GM10248 (cell line): ENCODE measurements at regions not wholly inside any gene's neighbourhood (a gene's known extent, or its start where the extent isn't known, plus 50 kb on each side); places are given as distances from the start of the nearest gene placed in this dataset.

Experiments
- CTCF ChIA-PET: fragments of 300-600 bp; sonication (Branson Sonifier 250); formaldehyde crosslinking; extraction: SDS; loops from one replicate; lab custom pipeline; 2021; ENCODE audit warnings: antibody characterized with exemption; lab: Yijun Ruan, JAX
- POLR2A ChIA-PET: fragments of 350-650 bp; sonication (Branson Sonifier 250); formaldehyde crosslinking; extraction: SDS; loops from one replicate; lab custom pipeline; 2020; ENCODE audit warnings: antibody characterized with exemption; lab: Yijun Ruan, JAX
- DNase-seq: peaks from one replicate; pipeline ENCODE4 v3.0.0; 2012; ENCODE audit errors: extremely low spot score
- TF ChIP-seq, protein P1 (sequence below): IDR thresholded peaks from 2 replicates; pipeline ENCODE4 v1.5.1; 2012; ENCODE audit warnings: mild to moderate bottlenecking, low read depth; ENCODE audit errors: extremely low read depth, missing control alignments, control extremely low read depth

DNA sequence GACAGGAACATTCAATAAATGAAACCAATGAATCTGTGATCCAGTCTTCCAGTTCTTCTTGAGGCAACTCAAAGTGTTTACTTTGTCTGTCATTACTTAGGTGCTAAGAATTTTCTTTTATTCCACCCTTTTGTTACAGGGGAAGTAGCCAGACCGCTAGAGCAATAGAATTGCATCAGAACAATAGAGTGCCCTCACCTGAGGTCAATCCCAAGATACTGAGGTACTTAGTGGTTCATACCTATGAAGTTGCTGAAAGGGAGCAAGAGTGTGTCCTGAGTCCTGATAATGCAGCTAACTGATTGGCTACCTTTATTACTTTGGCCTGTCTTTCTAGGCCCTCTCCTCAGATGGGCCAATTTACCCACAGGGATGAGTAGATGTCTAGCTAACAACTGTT is 359.4 kb upstream of the KCNH7 start:
- POLR2A ChIA-PET: no interaction called here
- TF ChIP-seq, protein P1, sequence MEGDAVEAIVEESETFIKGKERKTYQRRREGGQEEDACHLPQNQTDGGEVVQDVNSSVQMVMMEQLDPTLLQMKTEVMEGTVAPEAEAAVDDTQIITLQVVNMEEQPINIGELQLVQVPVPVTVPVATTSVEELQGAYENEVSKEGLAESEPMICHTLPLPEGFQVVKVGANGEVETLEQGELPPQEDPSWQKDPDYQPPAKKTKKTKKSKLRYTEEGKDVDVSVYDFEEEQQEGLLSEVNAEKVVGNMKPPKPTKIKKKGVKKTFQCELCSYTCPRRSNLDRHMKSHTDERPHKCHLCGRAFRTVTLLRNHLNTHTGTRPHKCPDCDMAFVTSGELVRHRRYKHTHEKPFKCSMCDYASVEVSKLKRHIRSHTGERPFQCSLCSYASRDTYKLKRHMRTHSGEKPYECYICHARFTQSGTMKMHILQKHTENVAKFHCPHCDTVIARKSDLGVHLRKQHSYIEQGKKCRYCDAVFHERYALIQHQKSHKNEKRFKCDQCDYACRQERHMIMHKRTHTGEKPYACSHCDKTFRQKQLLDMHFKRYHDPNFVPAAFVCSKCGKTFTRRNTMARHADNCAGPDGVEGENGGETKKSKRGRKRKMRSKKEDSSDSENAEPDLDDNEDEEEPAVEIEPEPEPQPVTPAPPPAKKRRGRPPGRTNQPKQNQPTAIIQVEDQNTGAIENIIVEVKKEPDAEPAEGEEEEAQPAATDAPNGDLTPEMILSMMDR: no peak
- CTCF ChIA-PET: interaction anchor here (2.5 kb wide), 1 partner anchor 29 kb away, joined by 10 read pairs; no protein-coding TSS in a partner anchor
- DNase-seq: no peak

DNA sequence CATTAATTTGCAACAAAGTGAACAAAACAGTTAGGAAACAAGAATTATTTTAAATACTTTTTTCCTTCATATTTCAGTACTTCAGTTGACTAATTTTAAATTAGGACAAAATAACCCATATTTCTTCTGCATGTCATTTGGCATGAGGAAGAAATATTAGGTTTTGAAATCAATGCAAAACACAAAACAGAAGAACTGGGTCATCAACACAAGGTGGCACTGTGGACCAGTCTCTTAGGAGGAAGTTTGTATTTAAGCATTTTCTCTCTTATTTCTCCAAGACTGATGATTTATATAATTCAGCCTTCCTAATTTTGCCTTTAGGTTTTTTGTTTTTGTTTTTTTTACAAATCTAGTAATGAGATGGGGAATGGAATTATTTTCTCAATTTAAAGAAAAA is 352.8 kb upstream of the KCNH7 start:
- TF ChIP-seq, protein P1: peak; percentile 39
- ChIA-PET CTCF (interaction anchor here (1.2 to 1.6 kb wide), 2 partner anchors 9 to 869 kb away, joined by 5 to 7 read pairs; no protein-coding TSS in a partner anchor), POLR2A (no interaction called here)
- DNase-seq: peak; percentile 8

DNA sequence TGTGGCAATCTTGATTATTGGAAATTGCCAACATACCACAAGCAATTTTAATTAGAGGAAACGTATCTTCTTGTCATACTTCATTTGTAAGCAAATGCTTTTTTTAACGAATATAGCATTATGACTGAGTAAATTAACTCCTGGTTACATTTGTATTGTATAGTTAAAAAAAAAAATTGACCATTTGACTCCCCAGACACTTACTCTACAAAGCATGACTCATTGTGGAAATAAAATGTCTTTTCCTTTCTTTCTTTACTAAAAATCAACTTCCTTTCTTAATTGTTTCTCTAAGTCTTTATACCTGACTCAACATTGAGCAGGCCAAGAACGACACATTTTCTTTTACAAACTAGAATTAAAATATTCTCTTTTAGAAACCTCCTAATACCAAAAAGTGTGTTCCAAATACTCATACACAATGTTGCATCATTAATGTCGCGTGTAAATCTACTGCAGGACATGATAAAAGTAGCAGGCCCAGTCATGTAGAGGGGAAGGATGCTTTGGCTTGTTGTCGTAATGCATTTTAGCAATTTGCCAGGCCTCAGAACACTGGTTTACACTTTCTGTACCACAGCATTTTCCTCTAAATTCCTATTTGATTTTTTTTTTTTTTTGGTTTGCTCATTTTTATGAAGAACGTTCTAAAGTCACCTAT is 349.6 kb upstream of the KCNH7 start:
- CTCF ChIA-PET: no interaction called here
- DNase-seq: no peak
- POLR2A ChIA-PET: no interaction called here
- TF ChIP-seq, protein P1: no peak

DNA sequence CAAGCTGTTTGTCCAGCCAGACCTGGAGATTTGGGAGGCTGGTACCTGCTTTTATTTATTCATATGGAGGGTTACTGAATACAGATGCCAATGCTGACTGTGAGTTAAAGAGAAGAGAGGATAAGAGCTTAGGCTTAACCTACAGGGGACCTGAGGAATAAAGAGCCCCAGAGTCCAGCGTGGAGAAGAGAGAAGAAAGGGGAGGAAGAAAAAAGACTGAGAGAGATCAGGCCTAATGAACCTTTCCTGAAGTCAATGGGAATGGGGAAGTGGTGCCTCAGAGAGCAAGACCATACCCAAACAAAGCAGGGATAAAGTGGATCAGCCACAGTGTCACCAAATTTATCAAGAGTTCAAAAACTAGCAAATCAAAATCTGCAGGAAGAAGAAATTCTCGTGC is 348.6 kb upstream of the KCNH7 start:
- ChIA-PET POLR2A (no interaction called here), CTCF (interaction anchor here (1.6 kb wide), 1 partner anchor 874 kb away, joined by 4 read pairs; no protein-coding TSS in a partner anchor)
- TF ChIP-seq, protein P1: no peak
- DNase-seq: no peak

DNA sequence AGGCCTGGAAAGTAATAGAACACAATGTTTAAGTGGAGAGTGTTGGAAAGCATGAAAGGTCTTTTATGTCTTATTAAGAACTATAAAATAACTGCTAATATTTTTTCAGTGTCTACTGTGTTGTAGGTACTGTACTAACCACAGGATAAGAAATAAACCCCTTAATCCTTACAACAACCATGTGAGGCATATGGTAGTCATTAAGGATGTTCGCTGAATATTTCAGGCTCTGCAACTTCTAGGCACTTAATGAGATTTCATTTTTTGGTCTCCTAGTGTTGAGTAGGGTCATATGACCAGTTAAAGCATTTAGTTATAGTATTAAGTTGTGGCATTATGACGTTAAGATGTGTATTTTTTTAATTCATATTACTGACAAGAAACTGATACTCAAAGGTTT is 346.6 kb upstream of the KCNH7 start:
- CTCF ChIA-PET: interaction anchor here (1.0 to 1.2 kb wide), 4 partner anchors 16 to 876 kb away, joined by 3 to 4 read pairs (median 3); no protein-coding TSS in a partner anchor
- TF ChIP-seq, protein P1: no peak
- POLR2A ChIA-PET: no interaction called here
- DNase-seq: no peak

DNA sequence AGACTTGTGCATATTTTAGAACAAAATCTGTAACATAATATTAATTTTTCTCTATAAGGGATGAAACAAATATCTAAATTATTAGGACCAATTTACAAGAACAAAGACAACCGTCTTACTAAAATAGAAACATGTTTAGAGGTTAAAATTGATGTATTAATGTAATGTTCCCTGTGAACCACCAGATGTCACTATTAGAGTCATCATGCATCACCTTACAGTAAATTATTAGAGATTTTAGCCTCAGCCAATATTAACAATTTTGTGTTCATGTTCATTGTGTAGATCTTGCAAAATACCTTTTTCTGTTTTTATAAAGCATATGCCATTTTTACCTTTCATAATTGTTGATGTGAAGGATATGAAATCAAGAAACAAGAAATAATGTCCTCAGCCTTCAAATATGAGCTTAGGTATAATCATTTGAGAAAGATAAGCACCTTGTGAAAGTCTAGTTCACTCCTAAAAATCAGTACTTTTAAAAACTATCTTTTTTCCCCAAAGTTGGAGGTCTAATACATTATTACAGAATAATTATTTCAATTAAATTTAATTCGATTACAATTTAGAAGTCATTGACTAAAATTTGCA is 344.3 kb upstream of the KCNH7 start:
- CTCF ChIA-PET: interaction anchor here (0.6 to 4.1 kb wide), 19 partner anchors 9 to 1377 kb away, joined by 3 to 20 read pairs (median 4); no protein-coding TSS in a partner anchor

More for the DNA sequence above, 344.3 kb upstream of the KCNH7 start:
- peak; percentile 22 for DNase-seq
- TF ChIP-seq, protein P1: peak; percentile 60
- POLR2A ChIA-PET: no interaction called here
